ENCODE measurements at regions not wholly inside any gene's neighbourhood (a gene's known extent, or its start where the extent isn't known, plus 50 kb on each side); places are given as distances from the start of the nearest gene placed in this dataset.

- H3K4me1 Mint-ChIP-seq (ENCODE audit: low read depth): peaks cover 3% of the 10 kb centered on the region
- no peaks in the 10 kb centered on the region for H3K36me3 Mint-ChIP-seq (ENCODE audit: low read depth)
- no peak for DNase-seq
- peaks cover 7% of the 10 kb centered on the region for H3K9me3 Mint-ChIP-seq
- no peak overlapping the region for H3K27ac Mint-ChIP-seq
- no peak overlapping the region for H3K4me3 Mint-ChIP-seq
- H3K27me3 Mint-ChIP-seq: no peaks in the 10 kb centered on the region
Observed at GRCh38 chr12:92623386-92623785, 79.4 kb upstream of the PLEKHG7 start.

DNA sequence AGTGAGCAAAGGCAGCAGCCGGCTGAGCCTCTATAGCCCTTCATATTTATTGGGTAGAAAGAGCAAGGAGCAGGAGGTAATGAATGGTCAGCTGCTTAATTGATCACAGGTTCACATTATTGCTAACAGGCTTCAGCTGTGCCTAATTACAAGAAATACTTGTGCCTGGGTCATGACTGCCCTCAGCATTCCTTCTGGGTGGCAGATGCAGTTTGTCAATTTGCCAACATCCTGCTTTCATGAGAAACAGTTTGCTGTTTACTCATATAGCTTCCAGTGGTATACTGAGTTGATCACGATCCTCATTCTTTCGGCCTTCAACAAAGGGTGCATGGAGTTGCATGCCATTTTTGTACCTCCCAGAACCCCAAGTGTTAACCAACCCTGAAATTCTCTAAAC lies 81.0 kb upstream of the PLEKHG7 start:
- Mint-ChIP-seq H3K4me3 (no peak overlapping the region), H3K36me3 (ENCODE audit: low read depth) (no peaks in the 10 kb centered on the region), H3K27me3 (no peaks in the 10 kb centered on the region), H3K4me1 (ENCODE audit: low read depth) (peaks cover 3% of the 10 kb centered on the region), H3K27ac (no peak overlapping the region), H3K9me3 (peaks cover 7% of the 10 kb centered on the region)
- DNase-seq: no peak

DNA sequence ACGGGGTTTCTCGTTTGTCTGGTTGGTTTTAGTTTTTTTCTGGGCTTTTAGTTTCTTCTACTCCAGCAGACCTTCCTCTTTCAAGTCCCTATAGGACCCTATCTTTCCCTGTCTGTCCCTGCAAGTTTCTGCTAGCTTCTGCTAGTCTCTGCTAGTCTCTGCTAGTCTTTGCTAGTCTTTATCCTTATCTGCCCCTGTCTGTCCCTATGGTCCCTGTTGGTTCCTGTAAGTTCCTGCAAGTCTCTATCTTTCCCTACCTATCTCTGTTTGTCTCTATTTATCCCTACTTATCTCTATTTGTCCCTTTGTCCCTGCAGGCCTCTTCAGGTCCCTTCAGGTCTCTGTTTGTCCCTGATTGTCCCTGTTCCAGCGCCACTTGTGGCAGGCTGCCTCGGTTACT lies 81.5 kb upstream of the PLEKHG7 start:
- Mint-ChIP-seq H3K9me3 (peaks cover 7% of the 10 kb centered on the region), H3K27ac (no peak overlapping the region), H3K4me1 (ENCODE audit: low read depth) (peaks cover 3% of the 10 kb centered on the region), H3K27me3 (no peaks in the 10 kb centered on the region), H3K4me3 (no peak overlapping the region), H3K36me3 (ENCODE audit: low read depth) (no peaks in the 10 kb centered on the region)
- no peak for DNase-seq

DNA sequence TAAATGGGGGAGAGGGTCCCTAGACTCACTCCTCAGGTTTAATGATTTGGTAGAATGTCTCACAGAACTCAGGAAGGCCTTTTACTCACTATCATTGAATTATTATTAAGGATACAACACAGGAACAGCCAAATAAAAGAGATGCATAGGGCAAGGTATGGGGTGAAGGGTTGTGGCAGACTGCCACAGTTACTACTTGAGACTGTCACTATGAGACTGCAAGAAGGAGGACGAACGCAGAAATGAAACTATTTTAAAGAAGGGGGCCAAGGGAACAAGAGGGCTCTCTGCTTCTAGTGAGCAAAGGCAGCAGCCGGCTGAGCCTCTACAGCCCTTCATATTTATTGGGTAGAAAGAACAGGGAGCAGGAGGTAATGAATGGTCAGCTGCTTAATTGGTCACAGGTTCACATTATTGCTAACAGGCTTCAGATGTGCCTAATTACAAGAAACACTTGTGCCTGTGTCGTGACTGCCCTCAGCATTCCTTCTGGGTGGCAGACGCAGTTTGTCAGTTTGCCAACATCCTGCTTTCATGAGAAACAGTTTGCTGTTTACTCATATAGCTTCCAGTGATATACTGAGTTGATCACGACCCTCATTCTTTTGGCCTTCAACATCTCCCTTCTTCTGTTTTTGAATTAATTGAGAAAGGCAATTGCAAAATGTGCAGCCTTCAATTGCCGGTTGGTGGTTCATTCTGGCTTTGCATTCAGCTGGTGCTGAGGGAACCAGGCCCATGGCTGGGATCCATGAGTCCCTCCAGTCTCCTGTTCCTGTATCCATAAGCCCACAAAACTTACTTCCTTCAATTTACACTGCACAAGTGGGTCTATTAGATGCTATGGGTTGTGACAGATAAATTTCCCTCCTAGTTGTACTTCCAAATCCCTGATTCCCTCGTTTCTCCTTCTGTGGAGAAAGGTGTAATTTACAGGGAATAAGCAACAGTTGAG lies 82.8 kb upstream of the PLEKHG7 start:
- Mint-ChIP-seq H3K4me3 (no peak overlapping the region), H3K27ac (no peak overlapping the region), H3K4me1 (ENCODE audit: low read depth) (peaks cover 3% of the 10 kb centered on the region), H3K27me3 (no peaks in the 10 kb centered on the region), H3K36me3 (ENCODE audit: low read depth) (no peaks in the 10 kb centered on the region), H3K9me3 (peaks cover 7% of the 10 kb centered on the region)
- no peak for DNase-seq

GRCh38 chr12:92619026-92619425 lies 83.8 kb upstream of the PLEKHG7 start:
- Mint-ChIP-seq H3K36me3 (ENCODE audit: low read depth) (no peaks in the 10 kb centered on the region), H3K27me3 (no peaks in the 10 kb centered on the region), H3K4me1 (ENCODE audit: low read depth) (no peaks in the 10 kb centered on the region), H3K9me3 (peaks cover 7% of the 10 kb centered on the region), H3K4me3 (no peak overlapping the region), H3K27ac (no peak overlapping the region)
- no peak for DNase-seq

DNA sequence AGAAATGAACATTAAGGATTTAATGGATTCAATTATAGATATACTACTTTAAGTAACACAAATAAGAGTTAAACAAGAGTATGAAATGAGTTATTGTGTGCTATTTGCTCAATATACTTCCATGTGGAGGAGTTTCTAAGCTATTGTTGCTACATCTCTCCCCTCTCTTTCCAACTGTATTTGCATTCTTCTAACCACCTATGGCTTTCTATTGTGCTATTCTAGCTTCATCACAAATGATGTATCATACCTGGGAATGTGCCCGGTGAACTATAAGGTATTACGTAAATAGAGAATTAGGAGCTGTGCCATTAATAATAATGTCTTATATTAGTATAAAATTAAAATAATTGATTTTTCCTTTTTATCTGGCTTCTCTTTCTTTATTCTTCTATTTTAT lies 87.1 kb upstream of the PLEKHG7 start:
- Mint-ChIP-seq H3K27me3 (no peaks in the 10 kb centered on the region), H3K4me1 (ENCODE audit: low read depth) (peaks cover 6% of the 10 kb centered on the region)

DNA sequence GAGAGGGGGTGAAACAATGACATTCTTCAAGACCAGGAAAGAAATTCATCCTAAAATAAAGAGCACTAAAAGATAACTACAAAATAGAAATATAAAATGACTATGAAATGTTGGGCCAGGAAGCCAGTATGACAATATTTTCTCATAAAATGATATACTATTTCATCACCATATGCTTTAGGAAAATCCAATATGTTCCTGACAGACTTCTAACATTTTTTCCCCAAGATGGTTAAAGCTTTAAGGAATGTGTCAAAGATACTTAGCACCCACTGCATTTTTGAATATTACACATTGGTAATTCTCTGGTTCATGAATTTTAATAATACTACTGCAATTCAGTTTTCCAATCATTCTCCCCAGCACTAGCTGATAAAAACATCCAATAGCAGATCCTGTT lies 87.7 kb upstream of the PLEKHG7 start:
- no peaks in the 10 kb centered on the region for H3K9me3 Mint-ChIP-seq

More for the DNA sequence above, 87.1 kb upstream of the PLEKHG7 start:
- no peaks in the 10 kb centered on the region for H3K9me3 Mint-ChIP-seq
- no peaks in the 10 kb centered on the region for H3K36me3 Mint-ChIP-seq (ENCODE audit: low read depth)
- no peak overlapping the region for H3K27ac Mint-ChIP-seq
- DNase-seq: no peak
- H3K4me3 Mint-ChIP-seq: no peak overlapping the region

GRCh38 chr12:92614502-92614901 lies 88.3 kb upstream of the PLEKHG7 start:
- H3K4me1 Mint-ChIP-seq (ENCODE audit: low read depth): peaks cover 6% of the 10 kb centered on the region
- DNase-seq: no peak
- no peaks in the 10 kb centered on the region for H3K9me3 Mint-ChIP-seq
- H3K27ac Mint-ChIP-seq: no peak overlapping the region
- no peaks in the 10 kb centered on the region for H3K36me3 Mint-ChIP-seq (ENCODE audit: low read depth)
- H3K4me3 Mint-ChIP-seq: no peak overlapping the region
- no peaks in the 10 kb centered on the region for H3K27me3 Mint-ChIP-seq

More for the DNA sequence above, 87.7 kb upstream of the PLEKHG7 start:
- Mint-ChIP-seq H3K36me3 (ENCODE audit: low read depth) (no peaks in the 10 kb centered on the region), H3K4me1 (ENCODE audit: low read depth) (peaks cover 6% of the 10 kb centered on the region), H3K27ac (no peak overlapping the region), H3K4me3 (no peak overlapping the region), H3K27me3 (no peaks in the 10 kb centered on the region)
- no peak for DNase-seq

DNA sequence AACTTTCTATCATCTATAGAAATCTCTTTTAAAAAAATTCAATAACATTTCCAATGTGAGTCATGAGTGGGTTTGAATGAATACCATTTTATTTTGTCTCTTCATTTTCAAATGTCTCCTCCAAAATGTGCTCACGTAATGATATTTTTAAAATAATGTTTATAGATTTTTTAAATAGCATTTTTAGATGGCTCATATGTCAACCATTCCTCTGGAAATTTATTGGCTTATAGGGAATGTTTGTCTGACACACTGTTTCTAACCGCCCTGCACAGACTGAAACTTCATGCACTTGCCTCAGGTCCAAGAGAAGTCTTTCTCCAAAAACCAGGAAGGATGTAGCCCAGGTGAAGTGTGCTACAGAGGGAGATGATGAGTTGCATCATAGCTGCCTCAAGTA lies 88.8 kb upstream of the PLEKHG7 start:
- DNase-seq: no peak
- Mint-ChIP-seq H3K27ac (no peak overlapping the region), H3K36me3 (ENCODE audit: low read depth) (no peaks in the 10 kb centered on the region), H3K4me1 (ENCODE audit: low read depth) (peaks cover 6% of the 10 kb centered on the region), H3K4me3 (no peak overlapping the region), H3K9me3 (no peaks in the 10 kb centered on the region), H3K27me3 (no peaks in the 10 kb centered on the region)

- Mint-ChIP-seq H3K27ac (no peak overlapping the region), H3K9me3 (no peaks in the 10 kb centered on the region), H3K36me3 (ENCODE audit: low read depth) (no peaks in the 10 kb centered on the region), H3K4me3 (no peak overlapping the region), H3K27me3 (no peaks in the 10 kb centered on the region), H3K4me1 (ENCODE audit: low read depth) (peaks cover 17% of the 10 kb centered on the region)
- DNase-seq: no peak
Observed at GRCh38 chr12:92612611-92613010, 90.2 kb upstream of the PLEKHG7 start.

DNA sequence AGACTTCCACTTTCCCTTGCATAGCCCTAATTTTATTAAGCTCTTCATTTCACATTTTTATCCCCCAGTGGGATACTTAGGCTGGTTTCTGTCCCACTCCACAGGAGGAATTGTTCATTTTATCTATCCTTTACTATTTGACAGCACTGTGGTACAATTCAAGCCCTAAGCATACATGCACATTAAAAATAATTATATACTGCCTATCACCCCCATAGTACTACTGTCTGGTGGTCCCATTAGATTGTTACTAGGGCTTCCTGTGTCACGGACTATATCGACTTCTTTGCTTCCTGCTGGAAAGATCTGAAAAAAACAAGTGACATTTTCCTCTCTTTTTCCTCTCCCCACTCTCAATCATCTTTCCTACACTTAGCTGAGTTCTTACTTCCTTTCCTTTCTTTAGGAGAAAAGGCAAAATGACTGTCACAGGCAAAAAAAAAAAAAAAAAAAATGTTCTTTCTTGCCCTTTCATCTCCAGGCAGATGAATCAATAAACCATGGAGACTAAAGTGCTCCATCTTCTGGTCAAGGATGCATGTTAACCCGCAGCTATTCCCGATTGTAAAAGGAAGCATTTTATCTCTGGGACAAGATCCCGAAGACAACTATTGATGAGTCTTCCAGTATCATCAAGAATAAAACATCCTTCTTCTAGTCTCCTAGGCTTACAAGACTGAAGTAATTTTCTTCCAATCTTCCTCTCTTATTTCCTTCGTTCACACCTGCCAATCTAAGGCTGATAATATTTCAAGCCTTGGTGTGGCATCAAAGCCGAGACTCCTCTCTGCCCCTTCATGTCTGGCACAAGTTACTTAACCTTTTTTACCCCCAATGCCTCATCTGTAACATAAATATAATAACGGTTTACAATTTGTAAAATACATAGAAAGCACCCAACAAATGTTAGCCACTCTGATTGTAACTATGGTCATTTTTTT lies 94.4 kb upstream of the PLEKHG7 start:
- Mint-ChIP-seq H3K36me3 (ENCODE audit: low read depth) (no peaks in the 10 kb centered on the region), H3K9me3 (peaks cover 2% of the 10 kb centered on the region), H3K27me3 (no peaks in the 10 kb centered on the region), H3K27ac (no peak overlapping the region), H3K4me3 (no peak overlapping the region), H3K4me1 (ENCODE audit: low read depth) (peaks cover 29% of the 10 kb centered on the region)
- DNase-seq: no peak

GRCh38 chr12:92606956-92607355 lies 95.8 kb upstream of the PLEKHG7 start:
- peak overlapping the region; percentile 29 for H3K27ac Mint-ChIP-seq
- H3K4me3 Mint-ChIP-seq: no peak overlapping the region
- peaks cover 1% of the 10 kb centered on the region for H3K36me3 Mint-ChIP-seq (ENCODE audit: low read depth)
- peaks cover 36% of the 10 kb centered on the region for H3K4me1 Mint-ChIP-seq (ENCODE audit: low read depth)
- H3K9me3 Mint-ChIP-seq: peaks cover 7% of the 10 kb centered on the region
- H3K27me3 Mint-ChIP-seq: no peaks in the 10 kb centered on the region
- no peak for DNase-seq

- H3K27me3 Mint-ChIP-seq: no peaks in the 10 kb centered on the region
- no peak for DNase-seq
Observed at GRCh38 chr12:92605621-92606170, 97.1 kb upstream of the PLEKHG7 start.

DNA sequence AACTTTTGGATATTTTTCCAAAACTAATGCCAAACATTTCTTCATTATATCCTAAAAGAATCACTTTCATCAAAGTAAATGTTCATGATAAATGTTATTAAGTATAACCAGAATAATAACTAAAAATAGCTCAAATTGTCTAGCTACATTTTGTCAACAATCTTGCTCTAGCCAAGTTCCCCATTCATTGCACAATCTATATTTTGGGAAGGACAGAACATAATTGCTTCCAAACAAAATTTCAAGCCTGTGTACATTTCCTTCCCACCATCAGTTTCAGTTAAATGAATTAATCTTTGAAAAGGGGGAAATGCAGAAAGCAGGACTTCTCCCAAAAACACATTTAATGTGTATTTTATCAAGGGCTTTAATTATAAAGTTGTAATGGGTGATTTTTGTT lies 98.0 kb upstream of the PLEKHG7 start:
- Mint-ChIP-seq H3K4me1 (ENCODE audit: low read depth) (peaks cover 46% of the 10 kb centered on the region), H3K4me3 (no peak overlapping the region), H3K27ac (no peak overlapping the region), H3K27me3 (no peaks in the 10 kb centered on the region), H3K9me3 (peaks cover 20% of the 10 kb centered on the region), H3K36me3 (ENCODE audit: low read depth) (peaks cover 12% of the 10 kb centered on the region)
- DNase-seq: no peak

More at GRCh38 chr12:92605621-92606170, 97.1 kb upstream of the PLEKHG7 start:
- Mint-ChIP-seq H3K36me3 (ENCODE audit: low read depth) (peaks cover 7% of the 10 kb centered on the region), H3K4me1 (ENCODE audit: low read depth) (peaks cover 45% of the 10 kb centered on the region), H3K4me3 (no peak overlapping the region), H3K9me3 (peaks cover 19% of the 10 kb centered on the region), H3K27ac (no peak overlapping the region)

Measured in activated T-cell treated with anti-CD3 and anti-CD28 coated beads, Interleukin-2, amount 50 U/mL, for 24 hours (primary cell).